NB4 (cell line): ENCODE measurements at regions not wholly inside any gene's neighbourhood (a gene's known extent, or its start where the extent isn't known, plus 50 kb on each side); places are given as distances from the start of the nearest gene placed in this dataset.
A peak's percentile ranks its signal among the peaks of the same experiment; 100 is the strongest.

Source experiments
- DNase-seq: peaks from one replicate; pipeline ENCODE4 v3.0.0; 2010; ENCODE audit warnings: low read depth
- H3K4me3 ChIP-seq: one replicate; pipeline ENCODE4 v1.5.1; 2011; ENCODE audit warnings: mild to moderate bottlenecking, low read depth, low read length, moderate library complexity
- MYC ChIP-seq: IDR thresholded peaks from 2 replicates; pipeline ENCODE4 v1.6.1; 2011; ENCODE audit warnings: low read depth, low read length
- POLR2A ChIP-seq: IDR thresholded peaks from 2 replicates; pipeline ENCODE4 v1.6.1; 2011; ENCODE audit warnings: mild to moderate bottlenecking; ENCODE audit not compliant: insufficient read length; ENCODE audit errors: extremely low read depth
- TF ChIP-seq, protein P1 (sequence below): IDR thresholded peaks from one replicate; pipeline ENCODE4 v1.5.1; 2012; ENCODE audit warnings: low read depth, low read length
- TF ChIP-seq, protein P2 (sequence below): IDR thresholded peaks from 2 replicates; pipeline ENCODE4 v1.6.1; 2011; ENCODE audit warnings: low read depth, low read length

DNA sequence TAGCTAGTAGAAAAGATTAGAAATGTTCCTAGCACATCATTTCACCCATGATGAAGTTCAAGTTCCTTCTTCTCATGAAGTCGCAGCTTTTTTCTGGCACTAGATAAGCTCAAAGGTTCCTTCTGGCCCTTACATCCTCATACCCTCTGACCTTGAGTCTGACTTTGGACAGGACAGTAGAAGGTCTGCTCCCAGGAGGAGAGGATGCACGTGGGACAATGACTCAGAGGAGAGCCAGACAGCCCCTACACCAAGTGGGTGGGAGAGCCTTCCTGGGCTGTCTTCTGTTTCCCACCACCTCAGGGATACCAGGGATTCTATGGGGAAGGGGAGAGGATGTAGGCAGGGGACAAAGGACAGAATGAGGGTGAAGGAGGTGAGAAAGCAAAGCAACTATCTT lies 86.0 kb downstream of the HHIPL2 start:
- DNase-seq = no peak
- no peak overlapping the region for H3K4me3 ChIP-seq
- no peak for TF ChIP-seq POLR2A
- TF ChIP-seq, protein P1, sequence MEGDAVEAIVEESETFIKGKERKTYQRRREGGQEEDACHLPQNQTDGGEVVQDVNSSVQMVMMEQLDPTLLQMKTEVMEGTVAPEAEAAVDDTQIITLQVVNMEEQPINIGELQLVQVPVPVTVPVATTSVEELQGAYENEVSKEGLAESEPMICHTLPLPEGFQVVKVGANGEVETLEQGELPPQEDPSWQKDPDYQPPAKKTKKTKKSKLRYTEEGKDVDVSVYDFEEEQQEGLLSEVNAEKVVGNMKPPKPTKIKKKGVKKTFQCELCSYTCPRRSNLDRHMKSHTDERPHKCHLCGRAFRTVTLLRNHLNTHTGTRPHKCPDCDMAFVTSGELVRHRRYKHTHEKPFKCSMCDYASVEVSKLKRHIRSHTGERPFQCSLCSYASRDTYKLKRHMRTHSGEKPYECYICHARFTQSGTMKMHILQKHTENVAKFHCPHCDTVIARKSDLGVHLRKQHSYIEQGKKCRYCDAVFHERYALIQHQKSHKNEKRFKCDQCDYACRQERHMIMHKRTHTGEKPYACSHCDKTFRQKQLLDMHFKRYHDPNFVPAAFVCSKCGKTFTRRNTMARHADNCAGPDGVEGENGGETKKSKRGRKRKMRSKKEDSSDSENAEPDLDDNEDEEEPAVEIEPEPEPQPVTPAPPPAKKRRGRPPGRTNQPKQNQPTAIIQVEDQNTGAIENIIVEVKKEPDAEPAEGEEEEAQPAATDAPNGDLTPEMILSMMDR = no peak
- TF ChIP-seq MYC = no peak

DNA sequence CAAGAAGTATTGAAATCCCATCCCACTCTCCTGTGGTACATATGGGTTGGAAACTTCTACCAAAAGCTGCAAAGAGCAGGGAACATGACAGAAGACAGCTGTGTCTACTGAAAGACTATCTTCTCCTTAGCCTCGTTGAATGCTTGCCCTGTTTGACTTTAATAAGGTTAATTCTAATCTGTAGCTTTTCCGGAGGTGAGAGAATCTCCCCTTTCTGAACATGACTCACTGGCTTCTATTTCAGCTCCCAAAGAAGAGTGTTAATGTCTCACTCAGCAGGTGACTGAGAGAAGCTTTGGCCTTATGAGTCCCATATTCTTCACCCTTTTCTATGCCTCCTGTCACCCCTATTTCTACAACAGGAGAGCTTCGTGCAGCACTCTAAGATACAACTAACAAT lies 88.3 kb downstream of the HHIPL2 start:
- H3K4me3 ChIP-seq = no peak overlapping the region
- TF ChIP-seq, protein P1 = no peak
- no peak for TF ChIP-seq POLR2A
- no peak for DNase-seq

DNA sequence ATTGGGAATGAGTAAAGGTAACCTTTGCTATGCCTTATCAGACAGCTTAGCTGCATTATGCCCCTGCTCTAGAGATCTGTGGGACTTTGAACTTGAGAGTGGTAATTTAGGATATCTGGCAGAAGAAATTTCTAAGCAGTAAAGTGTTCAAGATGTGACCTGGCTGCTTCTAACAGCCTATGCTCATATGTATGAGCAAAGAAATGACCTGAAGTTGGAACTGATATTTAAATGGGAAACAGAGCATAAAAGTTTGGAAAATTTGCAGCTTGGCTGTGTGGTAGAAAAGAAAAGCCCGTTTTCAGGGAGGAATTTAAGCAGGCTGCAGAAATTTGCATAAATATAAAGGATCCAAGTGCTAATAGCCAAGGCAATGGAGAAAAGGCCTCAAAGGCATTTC lies 90.4 kb downstream of the HHIPL2 start:
- no peak for TF ChIP-seq MYC
- TF ChIP-seq POLR2A = no peak
- TF ChIP-seq, protein P2, sequence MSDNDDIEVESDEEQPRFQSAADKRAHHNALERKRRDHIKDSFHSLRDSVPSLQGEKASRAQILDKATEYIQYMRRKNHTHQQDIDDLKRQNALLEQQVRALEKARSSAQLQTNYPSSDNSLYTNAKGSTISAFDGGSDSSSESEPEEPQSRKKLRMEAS = no peak
- TF ChIP-seq, protein P1 = no peak
- H3K4me3 ChIP-seq = no peak overlapping the region
- DNase-seq = no peak

DNA sequence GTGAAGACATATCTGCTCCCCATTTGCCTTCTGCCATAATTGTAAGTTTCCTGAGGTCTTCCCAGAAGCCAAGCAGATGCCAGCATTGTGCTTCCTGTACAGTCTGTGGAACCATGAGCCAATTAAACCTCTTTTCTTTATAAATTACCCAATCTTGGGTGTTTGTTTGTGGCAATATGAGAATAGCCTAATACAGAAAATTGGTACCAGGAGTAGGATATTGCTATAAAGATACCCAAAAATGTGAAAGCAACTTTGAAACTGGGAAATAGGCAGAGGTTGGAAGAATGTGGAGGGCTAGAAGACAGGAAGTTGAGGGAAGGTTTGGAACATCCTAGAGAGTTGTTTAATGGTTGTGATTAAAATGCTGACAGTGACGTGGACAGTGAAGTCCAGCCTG lies 90.8 kb downstream of the HHIPL2 start:
- H3K4me3 ChIP-seq = no peak overlapping the region
- TF ChIP-seq, protein P1 = no peak
- TF ChIP-seq, protein P2 = no peak
- no peak for TF ChIP-seq MYC
- TF ChIP-seq POLR2A = no peak
- no peak for DNase-seq

DNA sequence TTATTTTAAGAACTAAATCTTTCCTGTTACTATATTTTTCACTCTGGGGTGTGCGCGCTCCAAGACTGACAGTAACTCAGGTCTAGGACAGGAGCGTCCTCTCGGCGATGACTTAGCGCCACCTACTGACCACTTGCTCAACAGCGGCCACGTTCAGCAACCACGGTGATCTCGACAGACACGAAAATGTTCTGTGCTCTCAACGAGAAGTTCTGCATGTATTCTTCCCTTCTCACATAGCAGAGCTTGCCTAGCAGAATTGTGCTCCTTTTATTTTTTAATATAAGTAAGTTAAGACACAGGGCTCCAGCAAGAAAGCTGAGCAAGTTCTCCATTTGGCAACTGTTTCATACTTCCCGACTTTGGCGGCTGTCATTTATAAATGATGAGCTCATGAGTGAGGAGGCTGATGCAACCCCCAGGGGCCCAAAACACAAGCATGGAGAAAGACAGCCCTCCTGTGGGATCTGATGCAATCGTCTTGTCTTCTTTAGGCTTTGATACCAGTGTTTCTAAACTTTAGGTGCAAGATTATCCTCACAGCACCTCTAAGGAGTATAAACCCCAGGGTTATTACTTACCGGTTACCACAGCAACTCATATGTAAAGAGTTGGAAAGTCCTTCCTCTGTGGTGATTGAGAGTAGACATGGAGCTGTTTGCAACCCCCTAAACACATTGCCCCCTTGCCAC lies 92.6 kb downstream of the HHIPL2 start:
- peak; percentile 93 for DNase-seq
- H3K4me3 ChIP-seq = peak overlapping the region; percentile 56
- TF ChIP-seq, protein P2 = peak; percentile 53; the same call in 1 of the 2 replicates
- TF ChIP-seq MYC = peak; percentile 67
- no peak for TF ChIP-seq POLR2A
- TF ChIP-seq, protein P1 = peak; percentile 92

DNA sequence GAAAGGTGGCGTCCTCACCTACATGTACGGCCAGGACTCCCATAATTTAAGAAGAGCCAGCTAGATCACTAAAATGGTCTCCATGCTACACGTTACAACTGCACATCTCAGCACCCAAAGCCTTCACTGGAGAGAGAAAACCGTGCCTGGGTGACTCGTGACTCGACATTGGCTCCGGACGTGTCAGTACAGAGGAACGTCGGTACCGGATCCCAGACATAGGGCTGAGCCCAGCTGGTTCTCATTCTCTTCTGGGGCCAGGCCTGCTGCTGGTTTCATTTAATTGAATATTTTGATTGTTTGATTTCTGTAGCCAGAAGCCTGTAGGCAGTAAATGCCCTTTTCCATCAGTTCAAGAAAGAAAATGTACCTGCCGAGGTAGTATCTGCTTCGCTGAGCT lies 93.1 kb downstream of the HHIPL2 start:
- TF ChIP-seq, protein P2 = no peak
- TF ChIP-seq MYC = no peak
- TF ChIP-seq, protein P1 = no peak
- TF ChIP-seq POLR2A = no peak
- no peak overlapping the region for H3K4me3 ChIP-seq
- no peak for DNase-seq
